GM18867 (cell line): ENCODE measurements at regions not wholly inside any gene's neighbourhood (a gene's known extent, or its start where the extent isn't known, plus 50 kb on each side); places are given as distances from the start of the nearest gene placed in this dataset.
A peak's percentile ranks its signal among the peaks of the same experiment; 100 is the strongest.

ENCODE experiments used
- ATAC-seq: cut with Tn5 transposase; IDR thresholded peaks from one replicate; pipeline ENCODE4 v1.9.1; 2021; ENCODE audit warnings: mild to moderate bottlenecking, moderate library complexity; ENCODE audit not compliant: unreplicated experiment

DNA sequence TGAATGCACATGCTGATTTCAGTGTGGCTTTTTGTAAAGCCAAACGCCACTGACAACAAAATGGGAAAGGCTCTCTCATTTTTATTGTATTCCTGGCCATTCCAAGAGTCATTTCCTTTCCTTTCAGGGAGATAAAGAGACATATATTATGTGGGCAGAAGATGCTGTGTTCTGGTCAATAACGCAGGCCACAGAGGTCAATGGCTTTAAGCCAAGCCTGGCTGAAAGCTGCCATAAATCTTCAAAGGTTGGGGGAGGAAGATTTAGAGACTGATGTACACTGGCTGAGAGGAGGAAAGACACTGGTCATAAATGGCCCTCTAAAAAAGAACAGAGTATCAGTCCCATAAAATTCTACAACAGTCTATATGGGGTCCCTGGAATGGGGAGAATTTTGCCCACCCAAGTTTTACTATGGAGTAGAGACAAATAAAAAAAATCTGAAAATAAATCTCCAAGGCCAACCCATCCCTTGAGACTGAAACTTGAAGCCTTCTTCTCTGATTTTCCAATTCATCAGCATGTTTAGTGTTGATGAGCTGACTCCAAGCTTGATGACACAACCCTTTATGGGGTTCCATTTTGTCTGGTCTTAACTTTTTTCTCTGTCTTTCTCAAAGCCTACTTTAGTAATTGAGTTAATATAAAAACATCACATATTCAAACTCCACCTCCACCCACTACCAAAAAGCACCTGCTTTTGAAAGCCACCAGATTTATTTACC is 152.1 kb upstream of the SLC24A2 start:
- no peak for ATAC-seq

DNA sequence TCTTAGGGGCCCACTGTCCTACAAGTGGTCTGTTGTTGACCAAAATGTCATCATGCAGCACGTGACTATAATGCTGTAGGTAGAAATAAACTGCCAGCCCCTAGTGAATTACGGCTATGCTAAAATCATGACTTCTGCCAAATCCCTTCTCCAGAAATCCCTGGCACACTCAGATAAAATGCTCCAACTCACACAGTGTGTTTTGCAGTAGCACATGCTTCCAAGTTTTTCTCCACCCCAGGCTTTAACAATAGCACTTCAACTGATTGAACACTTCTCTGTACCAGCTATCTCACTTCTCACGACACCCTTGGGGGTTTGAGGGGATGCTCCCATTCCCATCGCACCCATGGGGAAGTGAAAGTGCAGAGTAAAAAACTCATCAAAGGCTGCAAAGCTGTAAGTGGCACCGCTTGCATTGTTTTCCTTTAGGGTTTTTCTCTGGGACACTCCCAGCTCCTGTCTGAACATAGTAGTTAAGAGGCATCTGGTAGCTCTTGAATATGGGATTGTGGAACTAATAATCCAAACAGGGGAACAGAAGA is 151.0 kb upstream of the SLC24A2 start:
- no peak for ATAC-seq

DNA sequence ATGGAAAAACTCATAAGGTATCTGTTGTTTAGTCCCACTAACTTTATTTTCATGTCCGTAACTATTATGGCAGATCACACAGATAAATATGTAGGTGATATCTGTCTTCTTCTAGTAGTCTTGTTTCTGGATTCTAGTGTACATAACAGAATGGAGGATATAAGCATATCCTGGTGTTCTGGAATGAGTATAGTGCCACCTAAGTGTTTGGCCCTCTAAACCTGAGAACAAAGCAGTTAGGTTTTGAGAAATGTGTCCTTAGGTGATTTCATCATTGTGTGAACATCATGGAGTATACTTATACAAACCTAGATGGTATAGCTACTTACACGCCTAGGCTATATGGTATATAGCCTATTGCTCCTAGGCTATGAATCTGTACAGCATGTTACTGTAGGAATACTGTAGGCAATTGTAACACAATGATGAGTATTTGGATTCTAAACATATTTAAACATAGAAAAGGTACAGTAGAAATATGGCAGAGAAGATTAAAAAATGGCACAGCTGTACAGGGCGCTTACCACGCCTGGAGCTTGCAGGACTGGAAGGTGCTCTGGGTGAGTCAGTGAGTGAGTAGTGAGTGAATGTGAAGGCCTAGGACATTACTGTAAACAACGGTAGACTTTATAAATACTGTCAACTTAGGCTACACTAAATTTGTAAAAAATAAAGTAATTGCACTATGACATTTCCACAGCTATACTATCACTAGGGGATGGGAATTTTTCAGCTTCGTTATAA is 150.3 kb upstream of the SLC24A2 start:
- no peak for ATAC-seq

DNA sequence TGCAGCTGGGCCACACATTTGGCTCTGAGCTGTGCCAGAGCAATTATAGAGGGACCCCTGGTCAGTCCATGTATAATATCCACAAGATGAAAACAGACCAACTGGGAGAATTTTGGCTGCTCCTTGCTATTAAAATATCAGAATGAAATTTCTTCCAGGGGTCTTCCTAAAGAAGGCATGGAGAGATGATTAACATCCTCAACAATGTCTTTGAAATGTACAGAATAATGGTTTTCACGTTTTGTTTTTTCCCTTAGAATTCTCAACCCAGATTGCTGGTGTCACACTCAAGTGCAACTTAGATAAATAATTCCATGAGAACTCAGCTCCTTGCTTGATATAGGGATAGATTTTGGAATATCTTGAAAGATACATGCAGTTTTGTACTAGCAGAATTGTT is 148.3 kb upstream of the SLC24A2 start:
- no peak for ATAC-seq

DNA sequence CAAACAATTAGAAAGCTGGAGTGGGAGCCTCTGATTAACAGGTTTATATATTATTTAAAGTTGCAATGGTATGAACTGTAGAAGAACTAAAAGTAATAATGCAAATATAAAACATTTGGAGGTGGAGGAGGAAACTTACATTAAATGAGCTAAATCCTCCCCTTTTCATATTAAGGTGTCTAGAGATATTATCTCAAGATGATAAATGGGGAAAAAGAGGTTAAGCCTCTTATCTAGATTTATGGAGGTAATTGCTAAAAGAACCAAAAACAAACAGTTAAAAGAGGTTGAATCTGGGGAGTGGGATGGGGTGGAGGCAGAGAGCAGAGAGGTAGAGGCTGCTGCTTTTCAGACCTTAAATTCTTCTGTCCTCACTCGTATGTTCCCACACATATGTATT is 147.8 kb upstream of the SLC24A2 start:
- ATAC-seq = no peak

DNA sequence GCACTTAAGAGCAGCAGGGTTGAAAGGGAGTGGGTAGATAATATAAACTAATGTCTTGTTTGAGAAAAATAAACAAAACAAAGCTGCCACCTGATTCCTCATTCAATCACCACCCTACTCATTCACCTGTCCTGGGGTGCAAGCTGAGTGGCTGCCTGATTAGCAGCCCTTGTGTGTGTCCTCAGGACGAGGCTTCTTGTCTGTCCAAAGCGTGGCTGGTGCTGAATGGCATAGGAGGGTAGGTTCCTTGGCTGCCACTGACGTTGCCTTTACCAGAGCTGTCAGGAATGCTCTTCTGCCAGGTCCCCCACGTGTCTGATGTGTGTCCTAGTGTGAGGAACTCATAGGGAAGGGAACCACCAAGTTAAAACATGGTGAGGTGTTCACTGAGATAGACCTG is 146.6 kb upstream of the SLC24A2 start:
- ATAC-seq = no peak

DNA sequence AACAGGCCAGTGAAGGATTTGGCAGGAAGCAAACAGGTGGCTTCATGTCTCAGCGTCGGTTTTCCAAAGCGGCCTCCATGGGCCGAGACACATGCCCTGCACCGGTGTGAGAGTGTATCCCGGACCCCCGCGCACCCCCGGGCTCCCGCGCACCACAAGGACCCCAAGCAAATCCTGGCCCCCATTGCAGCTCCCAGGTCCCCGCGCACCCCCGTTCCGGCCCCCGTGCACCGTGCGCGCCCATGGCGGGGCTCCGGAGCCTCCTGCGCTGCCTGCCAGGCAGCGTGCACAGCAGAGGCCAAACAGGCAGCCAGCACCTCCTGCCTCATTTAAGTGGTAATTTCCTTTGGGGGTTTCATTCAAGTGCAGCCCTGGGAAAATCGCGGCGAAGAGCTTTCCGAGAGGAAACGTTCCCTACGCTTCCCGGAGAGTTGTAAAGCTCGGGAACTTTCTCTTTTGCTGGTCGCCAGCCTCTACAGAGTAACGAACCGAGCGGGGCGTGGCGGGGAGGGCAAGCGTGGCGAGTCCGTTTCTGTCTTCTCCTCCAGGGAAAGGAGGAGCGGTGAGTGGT is 145.5 kb upstream of the SLC24A2 start:
- ATAC-seq = no peak

DNA sequence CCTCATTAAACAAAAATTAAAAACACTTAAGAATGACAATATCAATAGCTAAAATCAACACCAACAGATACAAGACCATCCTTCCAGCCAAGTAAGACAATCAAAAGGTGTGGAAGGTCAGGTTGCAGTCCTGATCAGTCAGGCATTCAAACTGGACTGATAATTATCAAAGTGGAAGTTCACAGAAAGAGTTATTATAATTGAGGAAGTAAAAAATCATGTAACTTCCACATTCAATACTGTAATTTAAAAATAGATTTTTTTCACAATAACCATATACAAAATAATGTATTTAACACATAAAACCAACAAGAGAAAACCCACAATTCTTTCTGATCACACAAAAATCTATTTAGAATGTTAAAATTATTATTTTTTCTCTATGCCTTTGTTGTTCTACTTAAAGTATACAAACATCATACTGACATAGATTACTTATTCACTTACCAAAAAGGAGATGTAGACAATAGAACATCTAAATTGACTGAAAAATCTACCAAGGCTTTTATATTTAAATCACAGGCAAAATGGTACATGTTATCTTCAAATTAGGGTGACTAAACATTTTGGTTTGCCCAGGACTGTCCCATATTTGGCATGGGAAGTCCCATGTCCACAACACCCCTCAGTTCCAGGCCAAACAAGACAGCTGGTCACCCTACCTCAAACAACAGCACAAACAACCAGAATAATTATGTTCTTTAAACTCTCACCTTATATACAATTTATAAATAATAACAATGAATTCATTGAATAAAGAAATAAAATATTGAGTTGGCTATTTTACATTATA is 142.5 kb upstream of the SLC24A2 start:
- ATAC-seq = no peak

DNA sequence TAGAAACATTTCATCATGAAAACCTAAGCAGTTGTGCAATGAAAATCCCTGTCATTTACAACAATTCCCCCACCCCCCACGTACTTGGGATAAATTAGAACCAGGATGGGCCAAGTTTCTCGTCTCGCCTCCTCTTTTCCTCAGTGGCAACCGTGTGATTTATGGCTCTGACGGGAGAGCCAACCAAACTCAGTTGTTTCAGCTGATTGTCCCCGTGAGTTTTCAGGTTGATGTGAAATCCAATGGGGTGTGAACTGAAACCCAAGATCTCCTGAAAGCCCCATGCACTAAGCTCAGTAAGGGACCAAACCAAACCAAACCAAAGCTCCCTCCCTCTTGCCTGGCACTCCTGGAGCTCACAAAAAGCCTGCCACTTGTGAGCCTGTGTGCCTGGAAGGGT is 138.7 kb upstream of the SLC24A2 start:
- no peak for ATAC-seq

DNA sequence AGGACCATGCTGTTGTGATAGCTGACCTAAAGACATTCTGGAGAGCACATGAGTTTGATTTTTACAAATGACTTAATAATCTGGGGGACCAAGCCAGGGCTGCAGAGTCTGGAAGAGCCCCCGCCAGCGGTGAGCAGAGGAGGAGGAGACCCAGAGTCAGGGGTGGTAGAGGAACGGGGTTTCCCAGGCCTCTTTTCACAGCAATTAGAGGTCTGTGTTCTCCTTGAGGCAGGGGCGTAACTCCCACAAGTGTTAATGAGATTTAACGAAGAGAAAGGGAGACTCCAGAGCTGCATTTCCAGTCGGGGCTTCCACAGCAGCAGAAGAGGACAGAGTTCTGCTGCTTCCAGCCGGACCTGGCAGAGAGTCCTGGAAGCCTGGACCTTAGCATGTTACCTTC is 137.9 kb upstream of the SLC24A2 start:
- no peak for ATAC-seq

DNA sequence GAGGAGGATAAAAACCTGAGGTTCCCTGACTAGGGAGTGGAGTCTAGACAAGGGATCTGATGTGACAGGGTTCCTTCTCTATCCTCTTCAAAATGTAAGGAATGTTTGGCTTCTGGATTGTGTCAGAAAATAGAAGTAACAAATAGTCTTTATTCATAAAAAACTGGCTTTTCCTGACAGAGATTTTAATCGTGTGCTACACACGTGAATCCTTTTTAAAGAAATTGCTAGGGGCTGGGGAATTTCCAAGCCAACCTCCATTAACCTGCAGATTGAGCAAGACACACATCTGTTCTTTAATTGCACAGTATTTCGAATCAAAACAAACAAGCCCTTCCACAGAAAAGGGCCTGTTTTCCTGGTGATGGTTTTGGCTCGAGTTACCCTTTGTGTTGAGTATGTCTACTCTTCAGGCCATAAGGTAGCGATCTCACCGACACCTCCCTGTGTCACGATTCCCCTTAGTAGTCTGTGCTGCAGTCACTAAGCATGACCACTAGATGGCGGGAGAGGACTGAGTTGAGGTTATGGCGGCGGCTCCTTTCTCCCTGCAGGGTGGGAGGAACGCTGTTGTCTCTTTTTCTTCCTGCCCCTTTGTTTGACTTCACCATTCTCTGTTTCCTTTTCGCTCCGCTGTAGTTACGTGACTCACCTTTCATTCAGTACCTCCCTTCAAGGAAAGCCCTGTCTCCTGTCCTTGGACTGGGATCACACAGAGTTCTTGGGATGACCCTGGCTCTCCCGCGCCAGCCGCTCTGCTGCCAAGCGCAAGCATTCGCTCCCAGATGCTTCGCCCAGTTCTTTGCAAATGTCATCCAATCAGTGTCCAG is 137.1 kb upstream of the SLC24A2 start:
- peak; percentile 96 for ATAC-seq

DNA sequence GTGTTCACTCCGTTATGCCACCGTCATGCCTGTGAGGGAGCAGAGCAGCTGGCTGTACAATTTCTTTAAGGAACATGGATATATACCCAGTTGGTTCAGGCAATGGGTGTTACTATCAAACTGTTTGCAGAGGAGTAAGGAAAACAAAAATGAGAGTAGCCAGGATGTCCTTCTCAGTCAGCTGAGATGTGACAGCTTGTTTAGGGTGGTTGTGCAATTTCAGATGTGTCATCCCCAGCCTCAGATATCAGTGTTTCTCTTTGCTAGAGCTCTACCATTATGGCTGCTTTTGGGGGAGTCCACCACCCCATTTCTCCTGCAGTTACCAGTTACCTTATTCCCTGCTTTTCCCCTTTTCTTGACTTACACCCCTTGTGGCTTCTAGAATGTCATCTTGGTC is 135.2 kb upstream of the SLC24A2 start:
- ATAC-seq = no peak

DNA sequence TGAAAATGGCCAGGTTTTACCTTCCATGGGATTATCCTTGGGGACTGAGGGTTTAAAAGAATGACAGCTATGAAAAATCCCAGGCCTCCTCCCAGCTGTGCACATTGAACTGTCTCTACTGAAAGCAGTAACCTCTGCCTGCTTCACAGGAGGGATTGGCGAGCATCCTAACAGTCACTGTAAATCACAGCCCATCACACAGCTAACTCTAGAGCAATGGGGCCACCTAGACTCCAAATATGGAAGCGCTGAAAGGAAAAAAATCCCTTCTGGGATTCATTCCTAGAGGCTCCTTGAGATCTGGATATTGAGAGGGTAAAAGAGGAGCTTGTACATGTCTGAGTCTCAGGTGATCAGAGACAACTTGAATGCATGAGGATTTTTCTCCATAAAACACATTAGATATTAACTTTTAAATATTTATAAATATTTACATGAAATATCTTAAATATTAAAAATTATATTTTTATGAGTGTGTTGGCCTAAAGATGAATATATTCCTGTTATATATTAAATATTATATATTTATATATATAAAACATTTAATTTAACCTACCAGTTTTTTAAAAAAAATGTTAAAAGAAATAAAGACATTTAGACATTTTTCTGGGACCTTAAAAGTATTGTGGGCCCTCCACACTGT is 133.8 kb upstream of the SLC24A2 start:
- ATAC-seq = no peak

DNA sequence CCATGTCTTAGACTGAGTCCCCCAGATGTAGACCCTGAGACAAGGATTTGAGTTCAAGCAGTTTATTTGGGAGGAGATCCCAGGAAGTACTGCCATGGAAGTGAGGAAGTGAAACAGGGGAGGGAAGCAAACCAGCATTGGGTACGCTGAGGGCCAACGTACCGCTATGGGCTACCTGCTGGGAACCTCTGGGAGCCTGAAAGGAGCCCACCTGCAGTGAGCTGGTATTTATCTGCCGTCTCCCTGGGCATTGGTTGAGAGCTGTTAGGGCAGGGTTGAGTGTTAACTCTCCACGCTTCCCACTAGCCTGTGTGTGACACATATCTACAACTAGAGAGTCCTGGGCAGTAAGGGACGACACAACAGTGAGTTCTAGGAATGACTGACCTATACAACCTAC is 131.6 kb upstream of the SLC24A2 start:
- no peak for ATAC-seq

DNA sequence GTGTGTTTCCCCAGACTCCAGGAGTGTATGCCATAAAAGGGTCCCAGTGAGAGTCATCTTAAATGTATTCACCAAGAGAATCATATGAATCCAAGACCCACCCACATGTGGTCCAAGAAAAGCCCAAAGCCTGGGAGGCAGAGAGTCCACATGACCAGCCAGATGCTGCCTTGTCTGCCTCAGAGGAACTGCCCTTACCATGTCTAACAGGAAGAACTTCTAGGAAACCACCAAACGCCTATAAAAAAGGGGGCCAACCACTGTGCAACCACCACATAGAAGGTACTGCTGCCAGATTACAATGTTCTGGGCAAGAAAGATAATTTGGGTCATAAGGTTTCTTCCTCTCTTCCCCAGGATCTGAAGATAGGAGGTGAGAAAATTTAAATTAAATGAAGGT is 129.8 kb upstream of the SLC24A2 start:
- ATAC-seq = no peak

DNA sequence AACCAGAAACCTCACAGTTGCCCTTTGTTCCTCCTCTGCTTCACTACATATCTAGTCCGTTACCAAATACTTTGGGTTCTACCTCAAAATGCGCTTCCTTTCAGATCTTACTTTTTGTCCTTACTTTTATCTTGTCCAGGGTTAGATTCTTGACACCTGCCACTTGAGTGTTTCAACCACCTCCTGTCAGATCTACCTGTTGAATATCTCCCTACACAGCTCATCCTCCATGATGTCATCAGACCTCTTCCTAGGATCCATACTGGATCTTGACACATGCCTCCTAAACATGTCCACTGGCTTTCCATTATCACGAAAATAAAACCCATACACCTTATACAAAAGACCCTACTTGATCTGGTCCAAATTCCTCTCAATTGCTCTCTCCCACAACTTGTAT is 125.2 kb upstream of the SLC24A2 start:
- no peak for ATAC-seq

DNA sequence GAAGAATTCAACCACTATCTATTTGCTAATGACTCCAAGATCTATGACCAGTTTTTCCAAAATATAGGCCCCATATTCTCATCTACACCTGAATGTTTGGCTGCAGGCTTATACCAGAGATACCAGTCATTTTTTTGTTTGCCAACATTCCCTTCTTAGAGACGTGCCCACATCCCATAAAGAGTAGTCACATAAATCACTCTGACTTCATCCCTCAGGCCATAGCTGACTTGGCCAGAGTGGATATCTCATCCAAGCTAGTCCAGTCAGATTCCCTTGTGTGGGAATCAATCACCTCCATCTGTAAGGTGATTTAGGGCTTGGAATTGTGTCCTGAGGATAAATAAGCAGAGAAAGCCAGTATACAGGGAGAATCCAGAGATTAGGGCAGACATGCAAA is 124.3 kb upstream of the SLC24A2 start:
- ATAC-seq = no peak

DNA sequence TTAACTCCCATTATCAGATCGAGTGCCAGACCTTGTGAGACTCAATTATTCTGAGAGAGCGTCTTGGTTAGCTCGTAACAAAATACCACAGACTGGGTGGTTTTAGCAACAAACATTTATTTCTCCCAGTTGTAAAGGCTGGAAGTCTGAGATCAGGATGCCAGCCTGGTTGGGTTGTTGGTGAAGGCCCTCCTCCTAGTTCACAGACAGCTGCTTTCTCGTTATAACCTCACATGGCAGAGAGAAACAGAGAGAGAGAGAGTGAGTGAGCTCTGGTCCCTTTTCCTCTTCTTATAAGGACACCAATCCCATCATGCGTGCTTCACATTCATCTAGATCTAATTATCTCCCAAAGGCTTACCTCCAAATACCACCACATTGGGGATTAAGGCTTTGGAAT is 114.2 kb upstream of the SLC24A2 start:
- ATAC-seq = no peak

DNA sequence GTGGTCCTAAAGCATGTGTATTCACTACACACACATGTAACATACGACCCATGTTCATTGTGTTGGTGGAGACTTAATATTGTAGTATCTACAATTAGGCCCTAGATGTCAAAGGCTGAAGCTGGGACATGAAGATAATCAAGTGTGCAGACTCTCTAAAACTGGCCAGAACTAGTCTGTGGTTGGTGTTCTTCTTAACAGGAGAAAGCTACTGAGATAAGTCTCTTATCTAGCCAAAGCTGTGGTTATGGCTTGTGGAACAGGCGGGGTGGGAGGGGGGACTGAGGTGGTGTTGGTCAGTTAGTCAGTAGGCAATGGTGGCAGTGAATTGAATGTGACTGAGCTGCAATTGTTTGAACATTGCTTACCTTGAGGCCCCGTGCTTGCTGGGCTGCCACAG is 112.7 kb upstream of the SLC24A2 start:
- ATAC-seq = no peak

DNA sequence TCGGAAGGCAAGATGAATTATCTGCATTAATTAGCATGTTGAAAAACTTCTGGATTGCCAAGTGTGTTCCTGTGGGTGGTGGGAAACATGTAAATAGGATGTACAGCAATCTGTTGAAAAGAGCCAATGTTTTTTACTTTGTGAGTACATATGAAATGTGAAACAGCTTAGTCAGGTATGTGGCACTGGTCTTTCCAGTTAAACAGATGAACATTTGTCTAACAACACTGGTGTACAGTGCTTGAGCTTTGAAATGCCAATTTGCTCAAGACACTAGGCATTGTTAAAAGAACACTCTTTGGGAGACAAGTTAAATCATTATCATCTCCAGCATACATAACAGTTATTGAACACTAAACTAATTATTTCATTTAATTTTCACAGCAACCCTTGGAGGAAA is 107.3 kb upstream of the SLC24A2 start:
- no peak for ATAC-seq
